HG03432 (cell line): ENCODE measurements at regions not wholly inside any gene's neighbourhood (a gene's known extent, or its start where the extent isn't known, plus 50 kb on each side); places are given as distances from the start of the nearest gene placed in this dataset.
"Not testable (repeated sequence)": the region's sequence is repeated elsewhere in the genome, so short reads cannot be mapped to it uniquely, and the experiment has no call there.

Source experiments
- ATAC-seq: cut with Tn5 transposase; IDR thresholded peaks from one replicate; pipeline ENCODE4 v1.9.1; 2021; ENCODE audit warnings: mild to moderate bottlenecking, moderate library complexity; ENCODE audit not compliant: unreplicated experiment

DNA sequence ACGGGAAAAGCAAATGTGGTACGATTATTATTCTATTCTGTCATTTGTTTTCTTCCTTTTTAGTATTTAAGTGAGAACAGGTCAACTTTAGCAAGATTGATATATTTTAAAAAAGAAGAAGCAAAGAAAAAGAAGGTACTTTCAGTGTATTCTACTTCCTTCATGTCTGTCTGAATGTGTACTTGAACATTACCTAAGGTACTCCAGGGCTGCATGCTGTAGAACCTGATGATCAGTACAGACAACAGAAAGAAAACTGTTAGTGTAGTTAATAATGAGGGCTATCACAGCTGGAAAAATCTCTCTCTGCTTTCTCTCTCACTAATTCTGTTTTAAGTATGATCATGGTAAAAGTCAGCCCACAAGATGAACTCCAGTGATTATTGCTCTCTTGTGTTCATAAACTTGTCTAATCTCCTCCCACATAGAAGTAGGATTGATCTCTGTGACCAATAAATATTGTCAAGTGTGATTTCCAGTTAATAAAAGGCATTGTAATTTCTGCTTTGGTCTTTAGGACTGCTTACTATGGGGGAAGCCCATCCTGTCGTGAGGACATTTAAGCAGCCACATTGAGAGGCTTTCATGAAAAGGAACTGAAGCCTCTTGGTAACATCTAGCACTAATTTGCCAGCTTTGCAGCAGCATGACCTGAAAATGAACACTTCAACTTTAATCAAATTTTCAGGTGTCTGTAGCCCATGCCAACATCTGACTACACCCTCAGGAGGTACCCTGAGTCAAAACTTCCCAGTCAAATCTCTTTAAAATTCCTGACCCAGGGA is 864.0 kb upstream of the ACO1 start:
- peak; percentile 79 for ATAC-seq

DNA sequence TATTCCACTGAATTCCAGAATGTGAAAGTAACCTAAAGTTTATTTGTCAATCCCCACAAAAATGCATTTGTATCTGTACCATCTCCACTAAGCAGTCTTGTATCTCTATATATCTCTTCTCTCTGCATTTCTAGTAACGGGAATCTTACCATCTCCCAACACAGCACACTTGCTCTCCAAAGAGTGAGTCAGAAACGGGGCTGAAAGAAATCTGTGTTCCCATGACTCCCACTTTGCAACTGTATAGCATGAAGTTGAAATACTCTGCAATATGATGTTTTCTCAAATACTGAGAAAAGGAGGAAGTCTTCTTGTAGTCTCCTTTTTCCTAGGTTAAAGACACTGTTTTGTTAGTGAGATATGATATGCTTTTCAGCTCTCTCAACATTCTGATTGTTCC is 848.8 kb upstream of the ACO1 start:
- ATAC-seq = no peak

DNA sequence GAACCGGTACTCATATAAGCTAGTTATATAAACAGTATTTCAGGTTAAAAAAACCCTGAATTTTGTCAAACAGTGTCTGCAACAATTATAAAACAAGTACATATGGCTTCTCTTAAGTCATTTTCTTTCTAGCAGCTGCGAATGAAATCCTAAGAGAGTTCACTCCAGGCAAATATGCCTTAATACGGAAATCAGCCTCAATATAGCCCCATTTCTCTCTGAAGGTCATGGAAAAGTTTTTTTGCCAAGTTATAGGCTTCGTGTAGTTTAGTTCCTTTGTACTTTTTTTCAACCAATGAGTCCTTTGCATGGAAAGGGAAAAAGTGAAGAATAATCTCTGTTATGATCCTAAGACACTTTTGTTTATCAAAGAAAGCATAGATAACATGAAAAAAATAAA is 848.0 kb upstream of the ACO1 start:
- no peak for ATAC-seq

GRCh38 chr9:31541721-31542281 is 842.6 kb upstream of the ACO1 start:
- peak; percentile 18 for ATAC-seq

GRCh38 chr9:31542384-31543055 is 841.9 kb upstream of the ACO1 start:
- peak; percentile 100 for ATAC-seq

- ATAC-seq = no peak
Measured at GRCh38 chr9:31554941-31555340, 829.5 kb upstream of the ACO1 start.

DNA sequence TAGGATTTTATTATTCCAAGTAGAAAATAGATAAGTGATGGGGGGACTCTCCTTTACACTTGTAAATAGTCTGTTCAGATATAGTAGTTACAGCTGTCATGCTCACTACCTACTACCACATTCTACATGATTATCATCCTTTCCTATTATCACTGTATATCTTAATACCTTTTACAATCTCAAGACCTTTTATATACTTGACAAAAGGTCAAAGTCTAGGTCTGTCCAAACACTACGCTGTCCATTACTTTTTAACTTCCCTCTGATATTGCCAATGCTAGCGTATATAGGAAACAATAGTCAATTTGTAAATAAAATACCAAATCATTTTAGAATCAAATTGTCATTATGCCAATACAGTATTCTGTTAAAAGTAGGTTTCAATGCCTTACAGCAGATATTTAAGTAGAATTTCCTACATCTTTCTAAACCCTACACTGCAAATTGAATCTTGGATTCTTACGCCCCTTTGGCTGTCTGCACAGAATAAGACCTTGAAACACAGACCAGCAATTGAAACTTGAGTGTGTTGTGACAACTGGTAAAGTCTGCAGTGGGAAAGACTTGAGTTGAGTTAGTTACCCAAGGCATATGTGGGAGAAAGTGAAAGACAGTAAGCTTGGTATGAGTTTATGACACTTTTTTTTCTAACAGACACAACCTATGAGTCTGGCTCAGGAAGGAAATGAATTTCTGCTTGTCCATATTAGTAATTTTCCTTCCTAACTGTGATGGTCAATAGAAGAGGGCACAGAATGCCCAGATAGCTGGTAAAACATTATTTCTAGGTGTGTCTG is 827.6 kb upstream of the ACO1 start:
- ATAC-seq = peak; percentile 62

GRCh38 chr9:31572190-31572589 is 812.3 kb upstream of the ACO1 start:
- peak; percentile 44 for ATAC-seq

DNA sequence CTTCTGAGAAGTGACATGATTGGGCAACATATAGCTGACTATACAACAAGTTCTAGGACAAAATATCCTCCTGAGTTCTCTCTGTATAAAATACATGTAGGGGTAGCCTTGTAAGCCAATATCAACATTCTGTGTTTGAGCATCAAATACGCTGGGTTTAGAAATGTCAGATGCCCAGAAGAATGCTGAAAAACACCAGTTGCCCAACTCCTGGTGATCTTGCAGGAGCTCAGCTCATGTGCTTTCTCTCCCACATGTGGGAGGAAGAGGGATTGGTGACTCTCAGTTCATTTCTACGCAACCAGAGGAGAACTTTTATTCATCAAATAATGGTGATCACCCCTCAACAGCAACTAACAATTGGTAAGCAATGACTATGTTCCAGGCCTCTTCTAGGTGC is 810.9 kb upstream of the ACO1 start:
- ATAC-seq = no peak

- no peak for ATAC-seq
Measured at GRCh38 chr9:31574006-31574765, 810.3 kb upstream of the ACO1 start.

DNA sequence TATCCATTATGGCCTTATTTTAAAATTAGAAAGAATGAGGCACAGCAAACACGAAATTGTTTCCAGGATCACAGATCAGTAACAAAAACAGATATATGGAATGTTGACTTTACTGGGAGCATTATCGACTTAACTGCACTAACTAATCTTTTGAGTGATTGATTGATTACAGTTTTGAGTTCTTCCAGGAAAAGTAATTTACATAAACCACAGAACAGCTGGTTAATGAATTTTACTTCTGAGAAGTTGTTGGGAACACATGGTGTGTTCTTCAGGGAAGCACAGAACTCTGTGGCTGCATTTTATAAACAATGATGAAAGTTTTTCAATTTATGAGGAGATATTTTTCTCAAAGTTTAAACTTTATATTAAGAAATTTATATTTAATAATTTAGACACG is 802.4 kb upstream of the ACO1 start:
- ATAC-seq = no peak

- ATAC-seq = no peak
Measured at GRCh38 chr9:31582561-31582960, 801.9 kb upstream of the ACO1 start.

GRCh38 chr9:31585158-31585557 is 799.3 kb upstream of the ACO1 start:
- ATAC-seq = no peak

DNA sequence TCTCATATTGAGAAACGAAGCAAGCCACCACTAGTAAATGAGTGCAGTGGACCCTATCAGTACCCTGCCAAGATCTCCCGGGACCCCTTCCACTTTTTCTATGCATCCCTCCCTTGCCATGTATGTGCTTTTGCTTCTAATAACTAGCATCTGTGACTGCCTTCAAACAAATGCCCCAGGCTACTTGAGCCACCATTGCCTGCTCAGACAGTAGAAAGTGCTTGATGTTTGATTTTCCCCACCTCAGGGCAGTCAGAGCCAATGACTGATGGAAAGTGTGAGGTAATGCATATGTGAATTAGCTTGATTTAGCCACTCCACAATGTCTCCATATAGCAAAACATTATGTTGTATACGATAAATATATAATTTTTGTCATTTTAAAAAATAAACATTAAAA is 797.3 kb upstream of the ACO1 start:
- ATAC-seq = no peak

DNA sequence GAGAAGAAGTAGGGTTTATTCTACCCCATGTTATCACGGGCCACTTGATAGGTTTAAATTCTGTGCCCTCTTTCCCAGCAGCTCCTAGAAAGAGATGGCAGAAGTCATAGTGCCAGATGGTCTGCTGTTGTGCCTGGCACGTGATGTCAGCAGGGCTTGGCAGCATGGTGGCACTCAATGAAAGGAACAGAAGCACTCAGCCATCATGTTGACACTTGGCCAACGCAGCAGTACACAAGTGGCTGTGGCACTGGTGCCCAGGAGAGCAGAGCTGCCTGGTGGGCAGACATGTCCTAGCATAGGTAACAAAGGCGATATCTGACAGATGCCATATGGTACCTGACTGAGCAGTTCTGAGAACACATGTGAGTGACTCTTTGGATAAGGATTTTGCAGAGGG is 796.4 kb upstream of the ACO1 start:
- ATAC-seq = no peak

- no peak for ATAC-seq
Measured at GRCh38 chr9:31588756-31589155, 795.7 kb upstream of the ACO1 start.

- ATAC-seq = no peak
Measured at GRCh38 chr9:31590091-31590490, 794.4 kb upstream of the ACO1 start.

- ATAC-seq = not testable (repeated sequence)
Measured at GRCh38 chr9:31597086-31597485, 787.4 kb upstream of the ACO1 start.

DNA sequence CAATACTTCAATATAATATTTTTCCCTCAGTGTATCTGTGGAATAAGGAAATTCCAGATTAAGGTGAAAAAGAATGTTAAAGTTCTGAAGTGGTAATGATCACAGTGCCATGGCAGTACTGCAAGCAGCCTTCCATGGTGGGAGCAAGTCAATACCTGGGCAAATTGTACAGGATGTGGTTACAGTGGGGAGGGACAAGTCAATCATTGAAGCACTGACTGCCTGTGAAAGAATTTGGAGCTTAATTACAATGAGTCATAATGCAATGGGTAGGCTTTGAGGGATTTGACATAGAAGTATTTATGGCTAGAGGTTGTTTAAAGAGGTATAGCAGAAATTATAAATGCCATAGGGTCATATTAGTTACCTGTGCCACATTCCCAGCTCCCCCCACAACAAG is 786.5 kb upstream of the ACO1 start:
- ATAC-seq = peak; percentile 79

DNA sequence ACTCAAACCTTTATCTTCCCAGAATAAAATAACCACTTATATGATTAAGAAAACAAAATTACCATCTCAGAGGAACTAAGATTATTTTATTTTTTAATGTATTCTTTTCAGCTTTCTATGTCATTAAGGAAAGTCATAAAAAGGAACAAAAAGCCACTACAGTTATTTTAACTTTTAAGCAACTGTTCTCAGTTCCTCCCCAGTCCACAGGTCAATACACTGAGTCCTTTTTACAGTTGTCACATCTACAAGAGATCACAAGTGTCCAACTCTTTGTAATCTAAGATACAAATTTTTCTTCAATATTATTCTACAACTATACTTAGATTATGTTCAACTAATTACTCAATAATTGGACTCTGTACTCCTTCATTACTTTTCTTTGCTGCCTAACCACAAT is 782.8 kb upstream of the ACO1 start:
- no peak for ATAC-seq

DNA sequence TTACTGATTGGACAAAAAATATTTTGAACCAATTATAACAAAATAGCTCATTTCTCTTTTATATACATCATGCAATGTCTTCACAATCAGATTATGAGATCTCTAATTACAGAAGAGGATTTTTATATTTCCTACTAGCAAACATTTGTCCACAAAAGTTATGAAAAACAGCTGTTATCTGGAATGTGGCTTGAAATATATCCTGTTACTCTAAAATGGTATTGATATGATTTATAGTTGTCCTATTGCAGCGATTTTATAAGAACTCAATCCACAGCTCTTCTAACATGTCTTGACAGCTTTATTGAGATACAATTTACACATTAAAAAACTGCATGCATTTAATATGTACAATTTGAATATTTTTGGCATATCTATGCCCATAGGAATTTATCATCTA is 779.9 kb upstream of the ACO1 start:
- no peak for ATAC-seq
